HG02623 (cell line): ENCODE measurements at regions not wholly inside any gene's neighbourhood (a gene's known extent, or its start where the extent isn't known, plus 50 kb on each side); places are given as distances from the start of the nearest gene placed in this dataset.

Source experiments
- ATAC-seq: cut with Tn5 transposase; IDR thresholded peaks from one replicate; pipeline ENCODE4 v1.9.1; 2021; ENCODE audit warnings: moderate library complexity; ENCODE audit not compliant: unreplicated experiment

DNA sequence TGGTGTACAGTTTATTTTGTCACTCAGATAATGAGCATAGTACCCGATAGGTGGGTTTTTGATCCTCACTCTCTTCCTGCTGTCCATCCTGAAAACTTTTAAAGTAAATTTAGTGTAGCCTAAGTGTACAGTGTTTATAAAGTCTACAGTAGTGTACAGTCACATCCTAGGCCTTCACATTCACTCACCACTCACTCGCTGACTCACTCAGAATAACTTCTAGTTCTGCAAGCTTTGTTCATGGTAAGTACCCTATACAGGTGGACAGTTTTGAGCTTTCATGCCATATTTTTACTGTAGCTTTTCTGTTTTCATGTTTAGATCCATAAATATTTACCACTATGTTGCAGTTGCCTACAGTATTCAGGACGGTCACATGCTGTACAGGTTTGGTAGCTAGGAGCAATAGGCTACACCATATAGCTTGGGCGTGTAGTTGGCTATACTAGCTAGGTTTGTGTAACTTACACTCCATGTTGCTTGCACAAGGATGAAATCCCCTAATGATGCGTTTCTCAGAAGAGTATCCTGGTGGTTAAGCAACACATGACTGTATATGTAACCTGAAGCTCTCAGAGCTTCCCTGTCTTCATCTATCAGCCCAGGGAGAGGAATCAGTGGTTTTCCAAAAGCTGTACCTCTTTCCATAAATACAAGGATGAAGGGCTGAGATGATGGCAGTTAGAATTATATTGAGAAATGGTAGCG is 87.6 kb upstream of the SLC25A26 start:
- no peak for ATAC-seq

- no peak for ATAC-seq
Measured at GRCh38 chr3:66128623-66129022, 89.9 kb upstream of the MAGI1 start.

DNA sequence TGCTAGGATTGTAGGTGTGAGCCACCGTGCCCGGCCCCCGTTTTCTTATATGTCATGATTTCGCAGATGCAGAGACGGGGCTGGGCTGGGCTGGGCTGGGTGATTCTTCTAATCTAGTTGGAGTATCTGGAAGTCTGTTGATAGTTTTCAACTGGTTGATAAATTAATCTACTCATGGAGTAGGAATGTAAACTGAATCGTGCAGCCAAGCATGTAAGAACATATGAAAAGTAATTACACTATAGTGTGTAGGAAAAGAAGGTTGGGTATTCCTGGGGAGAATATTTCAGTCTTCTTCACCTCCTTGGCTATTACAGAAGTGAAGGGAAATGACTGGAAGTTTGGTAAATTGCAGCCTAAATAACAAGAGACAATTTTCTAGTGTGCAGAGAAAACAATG is 82.6 kb upstream of the MAGI1 start:
- no peak for ATAC-seq

GRCh38 chr3:66115858-66116654 is 77.3 kb upstream of the MAGI1 start:
- ATAC-seq = no peak

DNA sequence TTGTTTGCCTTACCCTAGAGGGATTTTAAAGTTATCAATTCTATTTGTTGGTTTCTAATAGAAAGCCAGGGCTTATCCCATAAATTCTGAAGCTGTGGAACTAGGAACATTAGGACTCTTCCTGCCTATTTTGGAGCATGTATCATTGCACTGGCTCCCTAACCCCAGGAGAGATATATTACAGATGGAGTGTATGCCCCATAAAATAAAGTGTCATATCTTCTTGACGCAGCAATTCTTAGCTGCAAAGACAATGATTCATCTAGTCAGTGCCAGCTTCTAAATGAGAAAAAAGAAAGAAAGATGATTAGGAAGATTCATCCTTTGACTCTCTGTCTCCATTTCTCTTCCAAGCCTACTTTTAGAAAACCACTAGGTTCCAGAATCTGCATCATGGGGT is 74.8 kb upstream of the MAGI1 start:
- no peak for ATAC-seq

GRCh38 chr3:66110840-66111239 is 72.1 kb upstream of the MAGI1 start:
- ATAC-seq = no peak

- no peak for ATAC-seq
Measured at GRCh38 chr3:66107855-66108254, 69.1 kb upstream of the MAGI1 start.

- ATAC-seq = no peak
Measured at GRCh38 chr3:66106788-66107187, 68.1 kb upstream of the MAGI1 start.

DNA sequence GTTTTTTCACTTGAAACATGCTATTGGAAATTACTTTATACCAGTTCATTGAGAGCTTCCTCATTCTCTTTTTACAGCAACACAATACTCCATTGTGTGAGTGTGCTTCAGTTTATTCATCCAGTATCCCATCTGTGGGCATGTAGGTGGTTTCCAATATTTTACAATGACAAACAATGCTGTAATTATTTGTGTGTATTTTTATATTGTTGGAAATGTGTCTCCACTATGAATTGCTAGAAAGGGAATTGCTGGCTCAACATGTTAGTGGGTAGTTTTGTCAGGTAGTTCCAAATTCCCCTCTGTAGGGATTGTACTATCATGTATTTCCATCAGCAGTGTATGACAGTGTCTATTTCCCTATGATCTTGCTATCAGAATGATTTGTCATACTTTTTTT is 65.8 kb upstream of the MAGI1 start:
- no peak for ATAC-seq

DNA sequence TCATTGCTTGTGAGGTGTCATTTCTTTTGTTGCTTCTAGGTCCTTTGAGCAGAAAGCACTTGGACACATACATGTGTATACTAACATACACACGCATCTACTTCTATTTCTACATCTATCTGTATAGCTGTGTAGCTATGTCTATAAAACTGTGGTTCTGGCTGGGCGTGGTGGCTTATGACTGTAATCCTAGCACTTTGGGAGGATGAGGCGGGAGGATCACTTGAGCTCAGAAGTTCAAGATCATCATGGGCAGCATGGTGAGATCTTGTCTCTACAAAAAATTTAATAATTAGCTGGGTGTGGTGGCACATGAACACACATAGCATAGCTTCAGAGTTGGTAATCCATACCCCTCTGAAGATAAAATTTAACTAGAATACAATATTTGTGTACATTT is 65.0 kb upstream of the MAGI1 start:
- ATAC-seq = no peak

- no peak for ATAC-seq
Measured at GRCh38 chr3:66101901-66102300, 63.2 kb upstream of the MAGI1 start.

DNA sequence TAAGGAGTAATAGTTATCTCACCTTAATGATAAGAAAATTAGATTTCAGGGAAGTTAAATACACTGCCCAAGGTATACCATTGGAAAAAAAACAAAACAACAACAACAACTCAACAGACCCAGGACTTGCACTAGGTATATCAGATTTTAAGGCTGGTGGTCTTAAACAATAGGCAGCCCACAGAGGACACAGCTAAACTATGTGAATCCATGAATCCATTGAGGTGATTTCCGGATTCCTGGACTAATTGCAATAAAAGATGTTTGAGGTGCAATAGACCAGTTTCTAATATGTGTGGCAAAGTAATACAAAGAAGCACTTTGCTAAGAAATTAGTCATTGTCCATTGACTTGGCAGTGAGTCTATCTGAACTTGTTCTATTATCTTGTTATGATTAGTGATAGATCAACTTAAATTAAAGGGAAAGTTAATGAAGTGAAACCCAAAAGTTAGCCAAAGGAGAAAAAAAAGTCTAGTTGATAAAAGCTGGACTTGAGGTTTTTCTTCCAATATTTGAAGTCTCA is 60.9 kb upstream of the MAGI1 start:
- no peak for ATAC-seq

- ATAC-seq = no peak
Measured at GRCh38 chr3:66098436-66098835, 59.7 kb upstream of the MAGI1 start.

DNA sequence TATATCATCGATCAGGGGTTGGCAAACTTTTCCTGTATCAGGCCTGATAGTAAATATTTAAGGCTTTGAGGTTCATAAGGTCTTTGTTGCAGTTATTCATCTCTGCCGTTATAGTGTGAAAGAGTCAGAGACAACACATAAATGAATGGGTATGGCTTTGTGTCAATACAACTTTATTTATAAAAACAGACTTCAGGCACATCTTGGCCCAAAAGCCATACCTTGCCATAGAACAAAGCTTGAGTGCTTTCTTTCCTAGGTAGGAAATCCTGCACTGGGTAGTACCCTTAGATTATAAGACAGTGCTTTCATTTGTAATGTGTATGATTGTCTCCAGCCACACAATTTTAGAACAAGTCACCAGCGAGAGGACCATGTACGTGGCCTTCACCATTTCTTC is 58.9 kb upstream of the MAGI1 start:
- ATAC-seq = no peak

DNA sequence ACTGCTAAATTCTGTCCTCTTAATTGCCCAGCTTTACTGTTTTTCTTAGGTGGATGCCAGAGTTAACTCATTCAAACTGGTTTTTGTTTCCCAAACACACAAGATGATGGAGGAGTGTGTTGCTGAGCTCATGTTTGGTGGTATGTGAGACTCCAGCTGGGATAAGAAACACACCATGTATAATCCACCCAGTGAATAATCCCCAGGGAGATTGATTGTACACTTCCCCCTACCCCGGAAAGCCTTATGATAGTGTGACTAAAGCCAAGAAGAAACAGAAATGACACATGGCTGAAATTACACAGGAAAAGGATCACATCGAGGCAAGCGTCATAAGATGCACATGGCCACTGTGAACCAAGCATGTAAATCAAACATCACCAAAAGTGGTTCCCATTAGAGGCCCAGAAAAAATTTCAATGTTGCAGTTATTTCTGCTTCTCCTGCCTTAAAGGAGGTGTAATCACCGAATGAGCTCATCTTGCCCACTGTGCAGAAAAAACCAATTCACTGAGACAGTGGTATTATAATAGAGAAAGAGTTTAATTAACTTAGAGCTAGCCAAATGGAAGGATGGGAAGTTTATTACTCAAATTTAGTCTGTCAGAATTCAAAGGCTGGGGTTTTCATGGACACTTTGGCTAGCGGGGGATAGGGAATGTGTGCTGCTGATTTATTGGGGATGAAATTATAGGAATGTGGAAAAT is 56.7 kb upstream of the MAGI1 start:
- no peak for ATAC-seq

DNA sequence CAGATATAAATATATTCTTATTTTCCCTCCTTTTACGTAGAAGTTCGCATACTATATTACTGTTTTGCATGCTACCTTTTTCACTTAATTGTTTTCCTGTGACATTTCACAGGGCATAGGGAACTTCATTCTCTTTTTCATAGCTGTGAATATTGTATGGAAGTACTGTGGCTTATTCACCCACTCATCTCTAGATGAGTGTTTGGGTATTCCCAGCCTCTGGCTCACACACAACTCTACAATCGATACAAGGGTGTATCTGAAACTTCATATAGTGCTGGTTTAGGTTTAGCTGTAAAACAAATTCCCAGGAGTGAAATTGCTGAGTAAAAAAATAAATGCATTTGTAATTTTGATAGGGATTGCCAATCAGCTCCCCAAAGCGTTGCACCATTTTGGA is 55.3 kb upstream of the MAGI1 start:
- peak; percentile 66 for ATAC-seq

- ATAC-seq = no peak
Measured at GRCh38 chr3:66092175-66092995, 53.7 kb upstream of the MAGI1 start.
